Stimulated activated CD8-positive, alpha-beta memory T cell treated with anti-CD3 and anti-CD28 coated beads, Interleukin-15, amount 100 ng/mL, for 48 hours (primary cell): ENCODE measurements at regions not wholly inside any gene's neighbourhood (a gene's known extent, or its start where the extent isn't known, plus 50 kb on each side); places are given as distances from the start of the nearest gene placed in this dataset.
"Not testable (repeated sequence)": the region's sequence is repeated elsewhere in the genome, so short reads cannot be mapped to it uniquely, and the experiment has no call there.

Experiments used
- DNase-seq, 2 donors: peaks; one replicate each; pipeline ENCODE4 v3.0.0-alpha.2; 2020; ENCODE audit warnings: low read depth in 2 of 2

DNA sequence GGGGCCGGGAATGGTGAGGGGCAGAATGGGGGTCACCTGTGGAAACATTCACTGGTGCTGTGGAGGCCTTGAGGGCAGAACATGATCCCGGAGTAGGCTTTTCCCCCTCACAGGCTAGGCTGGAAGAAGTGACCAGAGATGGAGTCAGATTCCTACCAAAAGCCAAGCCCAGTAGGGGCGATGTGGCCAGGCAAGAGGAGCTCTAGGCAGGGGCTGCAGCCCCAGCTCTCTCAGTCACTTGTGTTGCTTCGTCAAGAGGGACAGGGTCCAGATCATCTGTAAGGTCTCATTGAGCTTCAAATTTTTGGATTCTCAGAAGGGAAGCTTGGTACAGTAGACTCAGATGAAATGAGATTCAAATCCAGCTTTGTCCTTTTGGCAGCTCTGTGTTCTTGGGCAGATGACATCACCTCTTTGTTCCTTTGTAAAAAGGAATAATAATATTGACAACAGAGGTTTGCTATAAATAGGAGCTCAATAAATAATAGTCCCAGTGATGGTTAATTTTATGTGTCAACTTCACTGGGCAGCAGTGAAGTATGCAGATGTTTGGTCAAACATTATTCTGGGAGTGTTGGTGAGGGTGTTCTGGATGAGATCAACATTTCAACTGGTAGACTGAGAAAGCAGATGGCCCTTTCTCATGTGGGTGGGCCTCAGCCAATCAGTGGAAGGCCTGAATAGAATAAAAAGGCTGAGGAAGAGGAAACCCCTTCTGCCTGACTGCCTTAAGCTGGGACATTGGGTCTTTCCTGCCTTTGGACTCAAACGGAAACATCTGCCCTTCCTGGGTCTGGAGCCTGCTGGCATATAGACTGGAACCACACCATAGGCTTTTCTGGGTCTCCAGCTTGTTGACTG, 324.7 kb upstream of the USP24 start:
- no peak for DNase-seq

DNA sequence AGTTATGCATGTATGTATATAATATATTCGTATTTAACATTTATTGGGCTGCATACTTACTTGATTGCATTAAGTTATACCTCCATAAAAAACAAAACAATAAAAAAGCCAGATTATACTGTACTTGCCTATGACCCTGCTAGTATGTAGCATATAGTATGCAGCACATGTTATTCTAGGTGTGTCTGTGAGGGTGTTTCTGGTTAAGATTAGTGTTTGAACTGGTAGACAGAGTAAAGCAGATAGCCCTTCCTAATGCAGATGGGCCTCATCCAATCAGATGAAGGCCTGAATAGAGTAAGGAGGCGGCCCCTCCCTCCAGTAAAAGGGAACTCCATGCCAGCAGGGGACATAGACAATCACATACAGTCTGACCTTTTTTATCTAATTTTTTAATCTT, 323.3 kb upstream of the USP24 start:
- no peak for DNase-seq

GRCh38 chr1:55536545-55536865, 321.3 kb upstream of the USP24 start:
- no peak for DNase-seq

GRCh38 chr1:55535724-55536544, 320.8 kb upstream of the USP24 start:
- DNase-seq = no peak

- DNase-seq = no peak
Measured at GRCh38 chr1:55534565-55535121, 319.5 kb upstream of the USP24 start.

DNA sequence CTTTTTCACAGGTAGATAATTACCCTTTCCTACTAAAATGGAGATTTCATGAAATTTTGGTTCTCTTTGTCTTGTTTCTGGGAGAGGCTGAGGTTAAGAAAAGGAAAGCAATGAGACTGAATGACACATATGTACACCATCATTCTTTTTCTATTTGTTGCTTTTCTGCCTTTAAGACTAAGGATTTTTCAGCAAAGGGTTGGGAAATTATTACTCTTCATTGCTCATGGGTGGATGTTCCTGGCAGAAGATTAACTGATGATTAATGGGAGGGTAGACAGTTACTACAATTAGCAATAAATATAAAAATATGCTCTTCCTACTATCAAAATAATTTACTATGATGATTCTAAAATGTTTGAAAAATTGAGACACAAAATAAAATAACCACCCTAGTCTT, 316.5 kb upstream of the USP24 start:
- DNase-seq = no peak

GRCh38 chr1:55530749-55531478, 315.8 kb upstream of the USP24 start:
- no peak for DNase-seq

- DNase-seq = no peak
Measured at GRCh38 chr1:55529017-55529416, 313.9 kb upstream of the USP24 start.

DNA sequence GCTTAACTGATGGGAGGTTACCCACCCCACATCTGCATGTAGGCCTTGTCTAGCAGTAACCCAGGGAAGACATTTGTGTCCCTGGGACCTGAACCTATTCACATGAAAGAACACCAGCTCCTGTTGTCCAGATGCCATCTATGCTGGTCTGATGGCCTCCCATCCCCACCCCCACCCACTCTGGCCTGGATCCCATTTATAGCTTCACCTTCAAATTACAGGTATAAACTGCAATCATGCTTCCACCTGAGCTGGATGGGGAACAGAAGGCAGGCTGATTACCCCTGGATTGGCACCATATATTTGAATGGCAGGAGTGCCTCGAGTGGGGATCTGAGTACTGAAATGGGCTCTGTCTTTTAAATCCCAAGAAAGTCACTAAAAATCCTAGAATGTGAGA, 312.7 kb upstream of the USP24 start:
- no peak for DNase-seq

DNA sequence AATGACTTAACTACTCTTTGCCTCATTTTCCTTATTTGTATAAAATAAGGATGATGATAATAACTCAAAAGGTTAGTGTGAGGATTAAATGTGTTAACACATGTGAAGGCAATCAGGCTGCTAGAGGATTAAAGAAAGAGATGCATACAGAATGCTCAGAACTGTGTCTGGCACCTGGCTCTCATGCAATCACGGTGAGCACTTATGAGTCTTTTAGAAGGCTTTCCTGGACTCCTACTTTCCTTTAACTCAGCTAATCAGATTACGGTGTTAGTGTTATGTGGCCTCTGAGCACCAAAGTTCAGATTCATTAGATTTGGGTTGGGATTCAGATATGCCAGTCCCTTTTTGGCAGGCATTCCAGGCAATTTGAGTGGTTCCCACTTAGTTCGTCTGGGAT, 311.6 kb upstream of the USP24 start:
- no peak for DNase-seq

DNA sequence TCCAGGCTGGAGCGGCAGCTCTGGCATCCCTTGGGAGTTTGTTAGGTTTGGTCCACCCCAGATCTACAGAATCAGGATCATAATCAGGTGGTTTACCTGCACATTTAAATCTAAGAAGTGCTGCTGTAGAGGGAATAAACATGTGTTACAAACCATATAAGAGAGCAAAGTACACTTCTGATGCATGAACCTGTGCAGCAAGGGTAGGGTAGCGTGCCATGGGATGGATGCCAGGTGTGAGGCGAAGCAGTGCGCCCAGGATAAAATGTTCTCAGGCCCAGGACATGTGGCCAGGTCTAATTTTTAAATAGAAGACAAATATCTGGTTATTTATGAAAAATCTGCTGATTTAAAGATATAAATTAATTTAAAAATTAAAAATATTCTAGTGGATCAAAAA, 308.8 kb upstream of the USP24 start:
- DNase-seq = no peak

GRCh38 chr1:55522982-55523381, 307.8 kb upstream of the USP24 start:
- no peak for DNase-seq

DNA sequence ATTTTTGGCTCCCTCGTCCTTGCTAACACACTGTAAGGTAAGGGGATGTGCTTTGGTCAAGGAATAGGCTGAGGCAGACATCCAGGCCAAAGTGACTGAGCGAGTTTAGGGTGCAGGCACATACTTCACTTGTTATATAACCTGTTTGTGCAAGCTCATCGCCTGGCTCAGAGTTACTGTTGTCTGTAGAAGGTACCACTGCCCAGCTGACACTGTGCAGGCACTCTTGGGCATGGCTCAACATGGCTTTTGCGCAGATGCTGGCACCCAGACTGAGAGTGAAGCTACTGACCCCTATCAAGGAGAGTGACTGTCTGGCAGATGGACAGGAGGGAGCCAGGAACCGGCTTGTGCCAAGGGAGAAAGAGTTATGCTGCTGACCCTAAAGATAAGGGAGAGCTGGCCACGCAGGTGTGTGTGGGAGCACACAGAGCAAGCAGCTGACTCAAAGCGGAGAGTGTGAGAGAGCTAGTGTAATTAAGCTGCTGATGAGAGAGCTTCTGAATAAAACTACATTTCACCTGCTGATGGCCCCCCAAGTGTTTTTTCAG, 307.3 kb upstream of the USP24 start:
- DNase-seq = no peak

DNA sequence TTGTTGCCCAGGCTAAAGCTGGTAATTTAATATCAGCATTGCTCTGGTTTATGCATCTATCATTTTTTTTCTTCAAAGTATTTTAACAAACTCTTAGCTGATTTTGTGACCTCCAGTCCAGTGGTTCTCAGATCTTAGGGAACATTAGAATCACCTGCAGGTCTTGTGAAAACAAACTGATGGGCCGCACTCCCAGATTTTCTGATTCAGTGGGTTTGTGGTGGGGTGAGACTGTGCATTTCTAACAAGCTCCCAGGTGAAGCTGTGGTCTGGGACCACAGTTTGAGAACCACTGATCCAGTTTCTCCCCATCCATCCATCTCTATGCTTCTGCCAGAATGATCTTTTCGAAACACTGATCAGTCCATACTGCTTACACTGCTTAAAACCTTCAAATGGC, 305.7 kb upstream of the USP24 start:
- DNase-seq = no peak

DNA sequence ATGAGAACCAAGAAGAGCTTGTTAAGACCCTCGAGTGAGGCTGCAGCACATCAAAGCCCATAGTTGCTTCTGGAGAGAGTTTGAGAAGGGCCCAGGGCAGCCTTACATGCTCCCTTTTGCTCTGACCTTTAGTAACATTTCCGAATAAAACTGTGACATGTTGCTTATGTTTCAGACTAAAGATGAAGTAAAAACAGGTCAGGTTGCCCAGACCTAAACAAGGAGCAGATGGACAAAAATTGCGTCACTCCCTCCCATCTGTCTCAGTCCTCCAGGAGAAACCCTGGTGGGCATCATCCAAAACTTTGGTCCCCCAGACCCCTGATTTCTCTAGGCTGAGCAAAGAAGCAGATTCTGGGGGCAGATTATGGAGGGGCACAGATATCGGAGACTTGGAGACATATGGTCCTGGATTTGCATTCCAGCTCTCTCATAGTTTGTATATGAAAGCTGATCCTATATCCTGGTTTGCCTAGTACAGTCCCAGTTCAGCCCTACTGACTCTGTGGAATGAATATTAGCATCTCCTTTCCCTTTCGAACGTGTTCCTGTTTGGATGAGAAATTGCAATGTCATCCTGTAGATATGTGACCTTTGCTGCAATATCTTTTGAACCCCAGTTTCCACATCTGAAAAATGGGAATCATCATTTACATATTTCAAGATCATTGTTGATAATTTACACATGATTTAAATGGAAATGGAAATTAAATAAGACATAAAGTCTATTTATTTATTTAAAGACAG, 304.9 kb upstream of the USP24 start:
- DNase-seq = no peak

GRCh38 chr1:55519276-55519675, 304.1 kb upstream of the USP24 start:
- DNase-seq = no peak

DNA sequence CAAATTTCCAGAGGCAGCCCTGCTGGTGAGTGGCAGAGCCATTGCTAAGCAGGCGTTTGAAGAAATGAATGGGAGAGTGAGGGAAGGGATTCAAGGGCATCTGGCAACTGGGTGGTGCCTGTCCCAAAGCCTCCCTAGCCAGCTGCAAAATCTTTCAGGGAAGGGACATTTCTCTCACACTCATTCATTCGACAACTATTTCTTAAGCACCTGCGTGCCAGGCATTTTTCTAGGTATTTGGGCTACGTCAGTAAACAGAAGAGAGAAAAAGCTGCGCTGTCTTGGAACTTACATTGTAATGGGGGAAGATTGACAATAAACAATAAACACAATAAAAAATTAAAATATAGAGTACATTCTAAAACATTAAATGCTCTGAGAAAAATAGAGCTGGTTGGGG, 301.9 kb upstream of the USP24 start:
- DNase-seq = no peak

DNA sequence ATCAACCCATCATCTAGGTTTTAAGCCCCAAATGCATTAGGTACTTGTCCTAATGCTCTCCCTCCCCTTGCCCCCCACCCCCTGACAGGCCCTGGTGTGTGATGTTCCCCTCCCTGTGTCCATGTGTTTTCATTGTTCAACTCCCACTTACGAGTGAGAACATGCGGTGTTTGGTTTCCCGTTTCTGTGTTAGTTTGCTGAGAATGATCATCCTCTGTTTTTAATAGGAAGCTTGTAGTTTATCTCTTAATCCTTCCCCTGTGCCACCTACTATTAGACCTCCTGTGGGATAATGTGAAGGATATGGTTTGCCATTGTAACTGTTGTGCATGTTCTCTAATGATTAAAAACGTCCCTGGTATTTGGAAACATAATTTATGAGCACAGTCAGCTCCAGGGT, 299.4 kb upstream of the USP24 start:
- not testable (repeated sequence) for DNase-seq

DNA sequence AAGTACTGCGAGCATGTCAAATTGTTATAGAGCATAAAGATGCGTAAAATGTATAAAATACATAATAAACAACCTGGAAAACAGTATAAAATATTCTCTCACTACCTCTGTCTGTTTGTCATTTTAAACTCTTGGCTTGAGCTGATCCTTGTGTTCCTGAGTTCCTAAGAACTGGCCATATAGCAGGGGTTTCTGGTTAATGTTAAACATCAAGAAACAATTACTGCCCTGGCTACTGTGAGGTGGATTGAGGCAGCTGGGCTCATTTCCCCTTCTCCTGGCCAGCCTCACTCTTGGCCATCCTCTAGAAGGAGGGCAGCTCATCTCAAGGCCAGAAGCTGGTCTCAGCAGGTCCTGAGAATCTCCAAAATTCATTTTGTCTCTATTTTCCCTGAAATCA, 297.3 kb upstream of the USP24 start:
- DNase-seq = no peak

DNA sequence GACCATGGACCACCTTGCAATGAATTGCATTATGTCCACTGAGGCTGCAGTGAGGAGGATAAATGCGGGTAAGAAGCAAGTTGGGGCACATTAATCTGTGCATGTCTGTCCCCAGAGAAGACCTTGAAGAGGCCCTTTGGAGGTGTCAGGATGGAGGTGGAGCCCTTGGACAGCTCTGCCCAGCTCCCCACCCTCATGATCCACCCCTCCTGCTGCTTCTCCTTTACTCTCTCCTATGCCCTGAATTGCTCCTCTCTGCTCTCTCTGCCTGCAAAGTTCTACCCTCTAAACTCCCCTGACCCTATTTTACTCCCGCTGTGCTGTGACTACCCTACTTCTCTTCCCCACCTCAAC, 292.4 kb upstream of the USP24 start:
- no peak for DNase-seq
